GM12891 (cell line): ENCODE measurements at regions not wholly inside any gene's neighbourhood (a gene's known extent, or its start where the extent isn't known, plus 50 kb on each side); places are given as distances from the start of the nearest gene placed in this dataset.

Source experiments
- DNase-seq: peaks from one replicate; pipeline ENCODE4 v3.0.0; 2011; ENCODE audit warnings: low spot score; ENCODE audit not compliant: insufficient read length
- FAIRE-seq: peaks from 2 replicates; lab custom pipeline; 2011; peaks lifted over from hg19 to GRCh38; lab: Jason Lieb, UNC
- PAX5 ChIP-seq: IDR thresholded peaks from 2 replicates; pipeline ENCODE4 v1.6.1; 2011; ENCODE audit warnings: low read length, moderate library complexity, mild to moderate bottlenecking; ENCODE audit not compliant: insufficient read depth, severe bottlenecking
- POLR2A ChIP-seq: IDR thresholded peaks from 2 replicates; pipeline ENCODE4 v1.6.1; 2011; ENCODE audit warnings: low read depth, low read length, control low read depth
- POLR2AphosphoS5 ChIP-seq: IDR thresholded peaks from 2 replicates; pipeline ENCODE4 v1.6.1; 2011; ENCODE audit warnings: low read depth, low read length, control low read depth
- POU2F2 ChIP-seq: IDR thresholded peaks from 2 replicates; pipeline ENCODE4 v1.6.1; 2011; ENCODE audit warnings: low read depth, mild to moderate bottlenecking, control low read depth, low read length, moderate library complexity
- SPI1 ChIP-seq: IDR thresholded peaks from 2 replicates; pipeline ENCODE4 v1.6.1; 2011; ENCODE audit warnings: low read depth, low read length, control low read depth
- TAF1 ChIP-seq: IDR thresholded peaks from 2 replicates; pipeline ENCODE4 v1.6.1; 2011; ENCODE audit warnings: low read depth, low read length, control low read depth

DNA sequence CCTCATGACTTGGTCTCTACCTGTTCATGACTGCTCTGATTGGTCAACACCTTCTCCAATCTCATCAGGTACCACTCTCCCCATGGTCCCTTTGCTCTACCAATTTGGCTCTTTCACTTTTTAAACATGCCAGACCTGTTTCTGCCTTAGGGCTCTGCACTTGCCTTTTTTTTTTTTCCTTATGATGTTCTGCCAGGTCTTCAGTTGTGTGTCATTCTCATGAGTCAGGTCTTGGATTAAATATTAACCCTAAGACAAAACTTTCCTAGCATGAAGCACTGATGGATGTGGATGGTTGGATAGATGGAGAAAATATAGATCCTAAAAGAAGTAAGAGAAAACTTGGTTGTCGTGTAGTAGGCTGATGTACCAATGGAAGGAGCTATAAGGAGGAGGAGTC lies 219.3 kb downstream of the TTC32 start:
- TF ChIP-seq SPI1 (no peak), PAX5 (no peak), TAF1 (no peak), POU2F2 (no peak), POLR2AphosphoS5 (no peak), POLR2A (no peak)
- FAIRE-seq (no peak), DNase-seq (no peak)

DNA sequence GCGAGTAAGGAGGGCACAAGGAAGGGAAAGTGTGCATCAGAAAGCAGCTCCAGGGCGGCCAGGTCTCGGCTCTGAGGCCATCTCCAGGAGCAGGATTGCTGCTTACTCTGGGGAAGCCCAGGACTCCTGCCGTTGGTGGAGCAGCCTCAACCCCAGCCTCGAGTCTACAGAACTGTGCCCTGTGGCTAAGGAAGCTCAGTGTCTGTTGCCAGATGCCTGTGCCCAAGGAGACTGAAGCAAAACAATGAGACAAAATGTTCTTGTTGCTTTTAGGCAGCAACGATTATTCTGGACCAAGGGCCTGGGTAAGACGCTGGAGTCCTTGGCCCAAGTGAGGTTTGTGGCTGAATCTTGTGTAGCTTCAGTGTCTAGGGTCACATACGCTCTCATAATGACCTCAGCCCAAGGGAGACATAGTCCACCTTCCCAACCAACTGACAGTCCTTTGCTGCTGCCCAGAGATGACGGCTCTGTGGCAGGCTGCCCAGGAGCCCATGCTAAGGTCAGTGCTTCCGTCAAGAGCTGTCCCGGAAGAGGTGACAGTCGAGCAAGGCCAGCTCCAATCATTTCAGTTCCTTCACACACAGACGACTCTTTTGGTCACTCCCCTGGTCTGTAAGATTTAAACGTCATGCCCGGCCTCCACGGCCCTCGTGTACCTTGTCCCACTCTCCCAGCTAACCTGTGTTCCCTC lies 223.8 kb downstream of the TTC32 start:
- FAIRE-seq (no peak), DNase-seq (no peak)
- TF ChIP-seq PAX5 (no peak), POLR2AphosphoS5 (no peak), POU2F2 (no peak), TAF1 (no peak), SPI1 (no peak), POLR2A (no peak)

DNA sequence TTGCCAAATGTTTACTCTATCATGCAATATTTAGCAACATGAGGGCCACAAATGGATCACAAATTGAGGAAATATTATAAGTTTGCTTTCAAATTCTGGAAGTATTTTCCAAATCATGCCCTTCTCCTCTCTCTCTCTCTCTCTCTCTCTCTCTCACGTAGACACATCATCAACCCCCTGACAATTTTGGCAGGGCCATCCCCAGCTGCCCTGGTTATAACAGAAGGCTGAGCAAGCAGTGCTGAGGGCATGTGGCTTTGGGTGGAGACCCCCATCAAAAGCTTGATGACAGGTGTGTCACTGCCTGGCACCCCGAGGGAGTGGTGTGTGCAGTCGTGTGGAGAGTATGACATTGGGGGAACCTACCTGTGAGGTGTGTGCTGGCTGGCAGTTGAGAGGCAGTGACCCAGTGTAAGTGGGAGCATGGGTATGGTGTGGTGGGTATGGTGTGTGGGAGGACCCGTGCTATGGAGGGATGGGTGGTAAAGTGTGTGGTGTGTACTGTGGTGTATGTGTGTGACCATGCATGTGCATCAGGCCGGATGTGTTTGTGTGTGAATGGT lies 224.5 kb downstream of the TTC32 start:
- TF ChIP-seq TAF1 (no peak), SPI1 (no peak), POU2F2 (no peak), PAX5 (no peak), POLR2A (no peak), POLR2AphosphoS5 (no peak)
- FAIRE-seq, result no peak
- no peak for DNase-seq

DNA sequence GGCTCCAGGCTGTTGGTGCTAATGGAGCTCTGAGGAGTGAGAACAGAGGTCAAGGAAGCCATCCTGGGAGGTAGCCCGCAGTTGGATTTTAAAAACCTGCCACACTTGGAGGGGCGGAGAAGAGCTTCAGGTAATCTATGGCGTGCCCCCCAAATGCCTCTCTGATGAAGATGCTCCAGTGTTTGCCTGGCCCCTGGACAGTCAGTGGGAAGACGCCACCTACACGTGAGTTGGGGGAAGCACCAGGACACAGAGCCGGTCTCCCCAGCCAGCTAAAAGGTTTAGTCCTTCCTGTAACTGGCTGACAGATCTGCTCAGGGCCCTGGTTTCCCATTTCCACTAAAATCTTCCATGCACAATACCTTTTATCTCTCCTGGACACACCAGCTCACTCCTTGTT lies 225.0 kb downstream of the TTC32 start:
- FAIRE-seq, result no peak
- no peak for DNase-seq
- TF ChIP-seq POU2F2 (no peak), POLR2A (no peak), PAX5 (no peak), TAF1 (no peak), POLR2AphosphoS5 (no peak), SPI1 (no peak)

DNA sequence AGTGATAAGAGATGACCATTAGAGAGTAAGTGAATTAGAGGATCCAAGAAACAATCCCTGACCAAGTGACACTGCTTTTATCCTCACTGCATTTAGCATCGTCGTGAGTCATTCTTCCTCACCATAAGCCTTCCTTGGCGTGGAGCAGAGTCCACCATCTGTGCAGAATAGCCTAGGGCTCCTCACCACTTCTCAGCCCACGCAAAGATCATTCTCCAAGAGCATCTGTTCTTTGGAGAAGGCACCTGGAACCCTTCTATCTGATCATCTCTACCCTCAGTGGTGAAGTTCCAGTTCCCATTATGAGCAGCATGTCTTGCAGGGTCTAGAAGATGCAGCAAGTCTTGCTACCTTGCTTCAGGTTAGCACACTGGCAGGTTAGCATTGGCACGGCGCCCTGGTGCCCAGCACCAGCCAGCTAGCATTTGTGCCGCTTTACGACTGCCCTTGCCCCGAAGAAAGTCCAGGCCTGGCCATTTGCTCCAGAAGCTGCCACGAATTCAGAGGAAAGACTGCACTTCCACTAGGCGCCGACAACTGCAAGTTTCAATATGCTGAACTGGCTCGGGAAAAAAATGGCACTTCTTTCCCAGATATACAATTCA lies 225.8 kb downstream of the TTC32 start:
- DNase-seq (no peak), FAIRE-seq (no peak)
- no peak for TF ChIP-seq SPI1
- TF ChIP-seq POLR2A, result no peak

DNA sequence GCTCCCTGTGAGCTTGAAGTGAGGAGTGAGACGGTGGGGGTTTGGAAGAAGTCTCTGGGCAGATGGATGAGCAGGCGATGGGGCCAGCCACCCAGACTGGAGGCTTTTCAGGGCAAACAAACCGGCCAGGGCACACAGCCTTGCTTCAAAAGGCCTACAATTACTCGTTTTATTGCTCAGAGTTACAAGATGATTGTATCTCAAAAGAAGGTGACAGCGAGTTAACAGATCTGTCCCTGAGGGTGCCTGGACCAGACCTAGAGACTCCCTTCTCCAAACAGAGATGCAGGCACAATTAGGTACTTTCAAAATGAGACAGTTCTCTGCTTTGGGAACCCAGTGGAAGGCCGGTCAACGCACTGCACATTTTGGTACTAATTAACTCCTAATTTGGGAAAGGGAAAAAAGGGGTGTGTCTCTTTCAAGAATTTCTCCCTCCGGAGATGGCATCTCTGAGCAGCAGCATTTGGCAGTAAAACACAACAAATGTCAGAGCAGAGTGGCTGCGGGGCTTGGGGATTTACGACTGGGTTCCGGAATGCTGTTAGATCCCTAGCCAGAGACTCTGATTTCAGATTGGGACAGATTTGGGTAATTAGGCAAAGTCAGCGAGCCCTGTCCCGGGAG lies 226.7 kb downstream of the TTC32 start:
- DNase-seq, result no peak
- TF ChIP-seq POLR2AphosphoS5 (no peak), TAF1 (no peak), SPI1 (no peak), PAX5 (no peak), POLR2A (no peak), POU2F2 (no peak)
- FAIRE-seq, result no peak

DNA sequence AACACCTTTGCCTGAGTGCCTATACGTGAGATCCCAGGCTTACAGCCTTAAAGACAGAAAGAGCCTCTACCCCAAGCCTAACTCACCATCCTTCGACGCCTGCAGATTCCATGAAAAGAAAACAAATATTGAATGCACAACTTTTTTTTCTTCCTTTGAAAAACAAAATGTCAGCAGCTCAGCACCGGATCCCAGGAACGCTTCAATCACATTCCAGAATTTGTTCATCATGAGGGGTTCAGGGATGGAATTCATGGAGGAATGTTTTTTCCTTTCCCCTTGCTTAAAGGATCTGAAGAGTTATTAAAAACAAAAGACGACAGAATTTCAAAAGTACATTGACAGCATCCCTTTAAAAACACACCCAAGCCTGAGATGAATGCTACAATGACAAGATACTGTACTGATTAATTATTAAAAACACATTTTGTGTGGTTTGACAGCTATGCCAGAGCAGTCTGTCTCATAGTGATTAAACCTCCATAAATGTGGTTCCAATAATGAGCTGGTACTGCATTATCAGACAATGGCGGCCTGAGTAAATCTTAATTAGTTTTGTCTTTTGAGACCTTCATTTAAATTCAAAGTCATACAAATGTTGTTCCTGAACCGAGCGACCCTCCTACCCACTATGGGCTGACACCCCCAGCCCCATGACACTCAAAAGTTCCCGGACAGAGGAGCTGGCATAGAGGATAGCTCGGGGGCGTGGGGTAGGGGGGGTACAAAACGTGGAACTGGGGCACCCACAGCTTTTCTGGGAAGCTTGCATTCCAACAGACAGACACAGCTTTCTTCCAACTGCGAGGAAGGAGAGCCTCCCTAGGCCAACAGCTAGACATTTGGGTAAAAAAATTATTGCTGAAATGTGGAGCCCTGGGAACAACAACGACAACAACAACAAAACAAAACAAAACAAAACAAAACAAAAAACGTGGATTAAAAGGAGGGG lies 227.5 kb downstream of the TTC32 start:
- FAIRE-seq (no peak), DNase-seq (no peak)
- no peak for TF ChIP-seq POU2F2
- TF ChIP-seq TAF1, result no peak
- no peak for TF ChIP-seq POLR2A
- no peak for TF ChIP-seq SPI1
- no peak for TF ChIP-seq PAX5
- no peak for TF ChIP-seq POLR2AphosphoS5

DNA sequence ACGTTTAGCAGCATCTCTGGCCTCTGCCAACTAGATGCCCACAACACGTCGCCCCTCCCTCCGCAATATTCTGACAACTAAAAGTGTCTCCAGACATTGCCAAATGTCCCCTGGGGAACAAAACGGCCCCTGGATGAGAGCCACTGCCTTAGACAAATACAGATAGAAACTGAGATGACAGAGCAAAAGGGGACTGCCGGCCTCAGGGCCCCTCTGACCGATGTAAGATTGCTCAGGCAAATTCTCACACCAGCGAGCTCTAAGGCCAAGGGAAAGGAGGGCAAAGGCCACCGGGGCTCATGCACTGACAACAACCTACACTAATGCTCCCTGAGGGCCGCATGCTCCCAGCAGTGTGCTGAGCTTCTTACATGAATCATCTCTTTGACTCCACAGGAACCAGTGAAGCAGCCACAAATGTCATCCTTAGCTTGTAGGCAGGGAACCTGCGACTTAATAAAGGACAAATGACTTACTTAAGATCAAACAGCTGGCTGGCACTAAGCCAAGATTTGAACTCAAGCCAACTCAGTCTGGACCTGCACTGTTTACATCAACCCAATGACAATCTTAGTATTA lies 228.5 kb downstream of the TTC32 start:
- no peak for DNase-seq
- no peak for TF ChIP-seq POLR2A
- no peak for TF ChIP-seq SPI1
- TF ChIP-seq TAF1, result no peak
- no peak for TF ChIP-seq POU2F2
- no peak for TF ChIP-seq POLR2AphosphoS5
- TF ChIP-seq PAX5, result no peak
- no peak for FAIRE-seq

DNA sequence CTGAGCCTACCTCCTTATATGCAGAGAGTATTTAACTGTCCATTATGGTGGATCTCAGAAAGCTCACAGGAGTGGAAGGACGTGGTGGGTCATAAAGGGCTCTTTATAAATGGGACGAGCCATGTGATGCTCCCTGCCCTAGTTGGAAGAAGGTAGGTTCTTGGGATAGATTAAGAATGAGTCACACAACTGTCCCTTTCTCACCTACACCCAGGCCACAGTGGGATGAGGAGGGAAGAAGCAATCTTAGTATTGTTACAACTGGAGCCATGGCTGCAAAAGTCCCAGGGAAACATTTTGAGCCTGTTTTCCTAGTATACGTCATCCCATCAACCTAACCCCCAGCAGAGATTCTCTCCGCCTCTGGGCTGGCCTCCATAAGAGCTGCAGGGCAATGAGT lies 229.9 kb downstream of the TTC32 start:
- no peak for FAIRE-seq
- DNase-seq, result no peak
- TF ChIP-seq POLR2AphosphoS5, result no peak
- no peak for TF ChIP-seq POU2F2
